ENCODE measurements at regions not wholly inside any gene's neighbourhood (a gene's known extent, or its start where the extent isn't known, plus 50 kb on each side); places are given as distances from the start of the nearest gene placed in this dataset.

DNA sequence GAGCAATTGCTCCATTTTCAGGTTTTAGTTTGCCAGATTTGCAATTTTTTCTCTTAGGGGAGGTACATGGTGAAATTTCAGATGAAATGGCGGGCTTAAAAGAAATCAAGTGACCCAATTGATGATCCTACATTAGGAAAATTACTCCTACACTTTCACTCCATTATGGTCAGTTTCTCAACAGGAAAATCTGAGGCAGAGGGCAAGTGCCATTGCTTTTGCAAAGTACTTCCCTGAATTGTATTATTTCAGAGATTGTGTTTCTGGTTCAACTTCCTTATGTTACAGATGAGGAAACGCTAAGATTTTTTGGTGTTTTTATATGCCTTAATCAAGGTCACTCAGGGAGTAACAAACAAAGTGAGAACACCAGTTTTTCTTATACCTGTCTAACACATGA, 302.2 kb downstream of the ARAP2 start:
- Histone ChIP-seq H3K27me3 (replicated peaks; ENCODE audit: control insufficient read depth, insufficient read depth, low read length) (no peaks in the 10 kb centered on the region), H3K4me3 (replicated peaks; ENCODE audit: low read depth, low read length) (no peak overlapping the region), H3K36me3 (ENCODE audit: control insufficient read depth, insufficient read depth, low read length) (no peaks in the 10 kb centered on the region)
- TF ChIP-seq, protein P1, sequence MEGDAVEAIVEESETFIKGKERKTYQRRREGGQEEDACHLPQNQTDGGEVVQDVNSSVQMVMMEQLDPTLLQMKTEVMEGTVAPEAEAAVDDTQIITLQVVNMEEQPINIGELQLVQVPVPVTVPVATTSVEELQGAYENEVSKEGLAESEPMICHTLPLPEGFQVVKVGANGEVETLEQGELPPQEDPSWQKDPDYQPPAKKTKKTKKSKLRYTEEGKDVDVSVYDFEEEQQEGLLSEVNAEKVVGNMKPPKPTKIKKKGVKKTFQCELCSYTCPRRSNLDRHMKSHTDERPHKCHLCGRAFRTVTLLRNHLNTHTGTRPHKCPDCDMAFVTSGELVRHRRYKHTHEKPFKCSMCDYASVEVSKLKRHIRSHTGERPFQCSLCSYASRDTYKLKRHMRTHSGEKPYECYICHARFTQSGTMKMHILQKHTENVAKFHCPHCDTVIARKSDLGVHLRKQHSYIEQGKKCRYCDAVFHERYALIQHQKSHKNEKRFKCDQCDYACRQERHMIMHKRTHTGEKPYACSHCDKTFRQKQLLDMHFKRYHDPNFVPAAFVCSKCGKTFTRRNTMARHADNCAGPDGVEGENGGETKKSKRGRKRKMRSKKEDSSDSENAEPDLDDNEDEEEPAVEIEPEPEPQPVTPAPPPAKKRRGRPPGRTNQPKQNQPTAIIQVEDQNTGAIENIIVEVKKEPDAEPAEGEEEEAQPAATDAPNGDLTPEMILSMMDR (IDR thresholded peaks at IDR 0.05; ENCODE audit: insufficient read depth, low read length, poor library complexity, severe bottlenecking), result no peak
- DNase-seq (ENCODE audit: extremely low read depth, insufficient read length), result no peak

DNA sequence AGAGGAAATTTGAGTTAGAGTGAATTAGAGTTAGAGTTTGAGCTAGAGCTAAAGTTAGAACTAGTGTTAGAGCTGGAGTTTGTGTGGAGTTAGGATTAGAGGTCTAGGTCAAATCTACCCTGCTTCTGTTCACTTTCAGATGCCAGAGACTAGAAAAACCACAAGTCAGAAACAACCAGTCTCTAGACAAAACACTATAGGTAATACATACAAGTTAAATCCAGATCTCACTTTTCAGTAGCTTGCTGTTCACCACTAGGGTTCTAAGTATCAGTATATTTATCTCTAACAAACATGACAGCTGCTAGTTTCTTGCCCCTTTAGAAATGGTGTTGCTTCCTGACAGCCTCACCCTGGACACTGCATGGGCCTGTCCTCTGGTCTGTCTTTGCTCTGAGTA, 300.7 kb downstream of the ARAP2 start:
- TF ChIP-seq, protein P1 (IDR thresholded peaks at IDR 0.05; ENCODE audit: insufficient read depth, low read length, poor library complexity, severe bottlenecking), result no peak

DNA sequence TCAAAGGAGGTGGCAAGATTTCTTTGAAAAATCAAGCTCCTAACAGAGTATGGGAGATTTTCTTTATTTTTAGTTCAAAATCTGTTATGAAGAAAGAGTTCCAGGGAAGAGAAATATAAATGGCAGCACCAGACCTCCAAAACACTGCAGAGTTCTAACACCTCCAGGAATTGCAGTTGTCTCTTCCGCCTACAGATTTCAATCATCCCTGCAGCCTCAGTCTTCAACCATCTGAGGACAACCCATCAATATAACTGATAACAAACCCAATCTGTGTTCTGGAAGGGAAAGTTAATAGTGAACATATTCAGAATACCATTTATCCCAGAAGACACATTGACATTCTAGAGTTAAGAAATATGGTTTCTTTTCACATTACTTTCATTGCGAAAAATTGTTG, 296.1 kb downstream of the ARAP2 start:
- TF ChIP-seq, protein P1 (IDR thresholded peaks at IDR 0.05; ENCODE audit: insufficient read depth, low read length, poor library complexity, severe bottlenecking), result no peak
- Histone ChIP-seq H3K36me3 (ENCODE audit: control insufficient read depth, insufficient read depth, low read length) (no peaks in the 10 kb centered on the region), H3K4me3 (replicated peaks; ENCODE audit: low read depth, low read length) (no peak overlapping the region), H3K27me3 (replicated peaks; ENCODE audit: control insufficient read depth, insufficient read depth, low read length) (no peaks in the 10 kb centered on the region)
- DNase-seq (ENCODE audit: extremely low read depth, insufficient read length), result no peak

More for the DNA sequence above, 300.7 kb downstream of the ARAP2 start:
- Histone ChIP-seq H3K4me3 (replicated peaks; ENCODE audit: low read depth, low read length) (no peak overlapping the region), H3K27me3 (replicated peaks; ENCODE audit: control insufficient read depth, insufficient read depth, low read length) (no peaks in the 10 kb centered on the region), H3K36me3 (ENCODE audit: control insufficient read depth, insufficient read depth, low read length) (no peaks in the 10 kb centered on the region)
- no peak for DNase-seq (ENCODE audit: extremely low read depth, insufficient read length)

DNA sequence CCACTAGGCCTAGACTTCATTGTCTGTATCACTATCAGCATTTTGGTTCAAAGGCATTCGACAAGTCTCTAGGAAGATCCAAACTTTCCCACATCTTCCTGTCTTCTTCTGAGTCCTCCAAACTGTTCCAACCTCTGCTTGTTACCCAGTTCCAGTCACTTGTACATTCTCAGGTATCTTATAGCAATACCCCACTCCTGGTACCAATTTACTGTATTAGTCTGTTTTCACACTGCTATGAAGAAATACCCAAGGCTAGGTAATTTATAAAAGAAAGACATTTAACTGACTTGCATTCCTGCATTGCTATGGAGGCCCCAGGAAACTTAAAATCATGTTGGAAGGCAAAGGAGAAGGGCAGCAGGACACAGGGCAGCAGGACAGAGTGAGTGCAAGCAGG, 293.9 kb downstream of the ARAP2 start:
- no peaks in the 10 kb centered on the region for H3K36me3 ChIP-seq (ENCODE audit: control insufficient read depth, insufficient read depth, low read length)
- DNase-seq (ENCODE audit: extremely low read depth, insufficient read length), result no peak
- H3K4me3 ChIP-seq (replicated peaks; ENCODE audit: low read depth, low read length), result no peak overlapping the region
- TF ChIP-seq, protein P1 (IDR thresholded peaks at IDR 0.05; ENCODE audit: insufficient read depth, low read length, poor library complexity, severe bottlenecking), result no peak
- no peaks in the 10 kb centered on the region for H3K27me3 ChIP-seq (replicated peaks; ENCODE audit: control insufficient read depth, insufficient read depth, low read length)

DNA sequence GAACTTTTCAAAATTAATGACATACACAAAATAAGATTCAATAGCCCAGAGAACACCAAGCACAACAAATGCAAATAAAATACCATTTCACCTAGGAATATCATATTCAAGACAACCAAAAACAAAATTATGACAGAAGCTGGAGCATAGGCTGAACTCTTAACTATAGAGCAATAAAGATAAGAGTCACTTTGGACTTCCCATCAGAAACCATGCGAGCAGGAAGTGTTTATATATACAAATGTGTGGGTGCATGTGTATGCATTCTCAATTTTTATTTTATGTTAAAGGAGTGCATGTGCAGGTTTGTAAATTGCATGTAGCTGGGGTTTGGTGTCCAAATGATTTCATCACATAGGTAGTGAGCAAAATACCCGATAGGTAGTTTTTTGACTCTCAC, 291.6 kb downstream of the ARAP2 start:
- no peak overlapping the region for H3K4me3 ChIP-seq (replicated peaks; ENCODE audit: low read depth, low read length)
- H3K36me3 ChIP-seq (ENCODE audit: control insufficient read depth, insufficient read depth, low read length), result no peaks in the 10 kb centered on the region
- H3K27me3 ChIP-seq (replicated peaks; ENCODE audit: control insufficient read depth, insufficient read depth, low read length), result no peaks in the 10 kb centered on the region
- TF ChIP-seq, protein P1 (IDR thresholded peaks at IDR 0.05; ENCODE audit: insufficient read depth, low read length, poor library complexity, severe bottlenecking), result no peak
- no peak for DNase-seq (ENCODE audit: extremely low read depth, insufficient read length)

DNA sequence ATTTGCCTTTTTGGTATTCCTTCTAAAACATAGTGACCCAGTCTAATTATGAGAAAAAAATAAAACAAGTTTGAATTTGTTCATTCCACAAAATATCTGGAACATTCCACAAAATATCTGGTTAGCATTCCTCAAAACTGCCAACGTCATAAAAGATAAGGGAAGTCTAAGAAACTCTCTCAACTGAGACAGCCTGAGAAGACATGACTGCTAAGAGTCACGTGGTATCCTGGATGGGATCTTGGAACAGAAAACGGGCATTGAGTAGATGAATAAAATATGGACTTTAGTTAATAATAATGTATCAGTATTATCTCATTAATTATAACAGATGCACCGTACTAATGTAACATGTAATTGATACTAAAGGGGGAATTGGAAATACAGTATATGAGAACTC, 280.9 kb downstream of the ARAP2 start:
- DNase-seq (ENCODE audit: extremely low read depth, insufficient read length), result no peak
- Histone ChIP-seq H3K4me3 (replicated peaks; ENCODE audit: low read depth, low read length) (no peak overlapping the region), H3K27me3 (replicated peaks; ENCODE audit: control insufficient read depth, insufficient read depth, low read length) (no peaks in the 10 kb centered on the region), H3K36me3 (ENCODE audit: control insufficient read depth, insufficient read depth, low read length) (no peaks in the 10 kb centered on the region)
- TF ChIP-seq, protein P1 (IDR thresholded peaks at IDR 0.05; ENCODE audit: insufficient read depth, low read length, poor library complexity, severe bottlenecking), result no peak
